Neural crest cell (in vitro differentiated cells): ENCODE measurements at regions not wholly inside any gene's neighbourhood (a gene's known extent, or its start where the extent isn't known, plus 50 kb on each side); places are given as distances from the start of the nearest gene placed in this dataset.

ENCODE experiments used
- DNase-seq: peaks from one replicate; pipeline ENCODE4 v3.0.0; 2021; ENCODE audit warnings: low read depth, mixed read lengths, low spot score
- H3K27ac Mint-ChIP-seq: one replicate; pipeline ENCODE4 v1.8.0; 2021; ENCODE audit warnings: mild to moderate bottlenecking, mixed read lengths; ENCODE audit not compliant: unreplicated experiment
- H3K27me3 Mint-ChIP-seq: 2 replicates; pipeline ENCODE4 v1.8.0; 2021; ENCODE audit warnings: low read depth, mild to moderate bottlenecking, mixed read lengths
- H3K36me3 Mint-ChIP-seq: 2 replicates; pipeline ENCODE4 v1.8.0; 2021; ENCODE audit warnings: low read depth, mild to moderate bottlenecking, mixed read lengths
- H3K4me1 Mint-ChIP-seq: 2 replicates; pipeline ENCODE4 v1.8.0; 2021; ENCODE audit warnings: mixed read lengths
- H3K4me3 Mint-ChIP-seq: one replicate; pipeline ENCODE4 v1.8.0; 2021; ENCODE audit warnings: mild to moderate bottlenecking, mixed read lengths
- H3K9me3 Mint-ChIP-seq: 2 replicates; pipeline ENCODE4 v1.8.0; 2021; ENCODE audit warnings: mixed read lengths
- CTCF ChIP-seq: fragments of 200-600 bp; sonication (generic); conservative IDR thresholded peaks from 2 replicates; pipeline ENCODE4 v1.5.0; 2021; ENCODE audit warnings: antibody characterized with exemption, mild to moderate bottlenecking

GRCh38 chr14:104296388-104297312 lies 158.3 kb downstream of the KIF26A start:
- Mint-ChIP-seq H3K4me3 (no peak overlapping the region), H3K9me3 (no peaks in the 10 kb centered on the region), H3K27ac (no peak overlapping the region), H3K27me3 (no peaks in the 10 kb centered on the region), H3K36me3 (no peaks in the 10 kb centered on the region), H3K4me1 (peaks cover 11% of the 10 kb centered on the region)
- no peak for TF ChIP-seq CTCF
- DNase-seq: no peak

- Mint-ChIP-seq H3K9me3 (no peaks in the 10 kb centered on the region), H3K4me3 (no peak overlapping the region)
Observed at GRCh38 chr14:104297313-104297704, 158.9 kb downstream of the KIF26A start.

GRCh38 chr14:104297721-104298401 lies 159.5 kb downstream of the KIF26A start:
- H3K36me3 Mint-ChIP-seq: no peaks in the 10 kb centered on the region
- no peak overlapping the region for H3K4me3 Mint-ChIP-seq
- no peaks in the 10 kb centered on the region for H3K27me3 Mint-ChIP-seq
- TF ChIP-seq CTCF: no peak
- no peak for DNase-seq
- H3K9me3 Mint-ChIP-seq: no peaks in the 10 kb centered on the region
- H3K4me1 Mint-ChIP-seq: peaks cover 8% of the 10 kb centered on the region
- no peak overlapping the region for H3K27ac Mint-ChIP-seq

More at GRCh38 chr14:104297313-104297704, 158.9 kb downstream of the KIF26A start:
- H3K36me3 Mint-ChIP-seq: no peaks in the 10 kb centered on the region
- TF ChIP-seq CTCF: no peak
- no peak for DNase-seq
- no peak overlapping the region for H3K27ac Mint-ChIP-seq
- H3K4me1 Mint-ChIP-seq: peaks cover 8% of the 10 kb centered on the region
- no peaks in the 10 kb centered on the region for H3K27me3 Mint-ChIP-seq

GRCh38 chr14:104298458-104298857 lies 160.1 kb downstream of the KIF26A start:
- DNase-seq: no peak
- no peak overlapping the region for H3K27ac Mint-ChIP-seq
- no peaks in the 10 kb centered on the region for H3K27me3 Mint-ChIP-seq
- no peak for TF ChIP-seq CTCF
- H3K4me1 Mint-ChIP-seq: peaks cover 8% of the 10 kb centered on the region
- no peaks in the 10 kb centered on the region for H3K36me3 Mint-ChIP-seq
- H3K4me3 Mint-ChIP-seq: no peak overlapping the region
- no peaks in the 10 kb centered on the region for H3K9me3 Mint-ChIP-seq

GRCh38 chr14:104299993-104300761 lies 161.8 kb downstream of the KIF26A start:
- TF ChIP-seq CTCF: no peak
- DNase-seq: no peak
- peak overlapping the region; percentile 57 for H3K4me3 Mint-ChIP-seq
- H3K27ac Mint-ChIP-seq: peak overlapping the region; percentile 50
- no peaks in the 10 kb centered on the region for H3K27me3 Mint-ChIP-seq
- H3K4me1 Mint-ChIP-seq: peaks cover 4% of the 10 kb centered on the region
- no peaks in the 10 kb centered on the region for H3K36me3 Mint-ChIP-seq
- no peaks in the 10 kb centered on the region for H3K9me3 Mint-ChIP-seq
